ENCODE measurements at regions not wholly inside any gene's neighbourhood (a gene's known extent, or its start where the extent isn't known, plus 50 kb on each side); places are given as distances from the start of the nearest gene placed in this dataset.
"Not testable (repeated sequence)": the region's sequence is repeated elsewhere in the genome, so short reads cannot be mapped to it uniquely, and the experiment has no call there.

DNA sequence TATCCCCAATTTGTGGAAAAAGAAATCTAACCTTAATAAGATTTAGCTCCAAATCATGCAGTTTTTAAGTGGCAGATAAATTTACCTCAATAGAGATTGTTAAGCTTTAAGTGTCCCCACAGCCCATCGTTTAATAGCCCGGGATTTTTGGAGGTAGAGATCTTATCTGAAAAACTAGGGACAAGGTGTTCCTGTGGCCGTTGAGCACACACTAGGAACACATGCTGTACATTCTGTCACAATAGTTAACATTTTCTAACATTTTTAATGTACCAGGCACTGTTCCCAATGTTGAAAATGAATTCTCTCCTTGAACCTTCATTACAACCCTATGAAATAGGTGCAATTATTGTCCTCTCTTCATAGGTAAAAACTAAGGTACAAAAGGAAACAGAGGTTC lies 85.7 kb upstream of the PLD5 start:
- no peak for DNase-seq

DNA sequence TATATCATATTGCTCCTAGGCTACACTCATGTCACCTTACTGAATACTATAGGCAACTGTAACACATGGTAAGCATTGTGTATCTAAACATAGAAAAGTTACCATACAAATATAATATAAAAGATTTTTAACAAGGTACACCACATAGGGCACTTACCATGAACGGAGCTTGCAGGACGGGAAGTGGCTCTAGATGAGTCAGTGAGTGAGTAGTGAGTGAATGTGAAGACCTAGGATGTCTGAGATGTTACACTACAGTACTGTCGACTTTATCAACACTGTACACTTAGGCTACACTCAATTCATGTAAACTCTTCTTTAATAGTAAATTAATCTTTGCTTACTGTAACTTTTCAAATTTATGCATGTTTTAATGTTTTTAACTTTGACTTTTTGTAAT lies 81.0 kb upstream of the PLD5 start:
- no peak for DNase-seq

DNA sequence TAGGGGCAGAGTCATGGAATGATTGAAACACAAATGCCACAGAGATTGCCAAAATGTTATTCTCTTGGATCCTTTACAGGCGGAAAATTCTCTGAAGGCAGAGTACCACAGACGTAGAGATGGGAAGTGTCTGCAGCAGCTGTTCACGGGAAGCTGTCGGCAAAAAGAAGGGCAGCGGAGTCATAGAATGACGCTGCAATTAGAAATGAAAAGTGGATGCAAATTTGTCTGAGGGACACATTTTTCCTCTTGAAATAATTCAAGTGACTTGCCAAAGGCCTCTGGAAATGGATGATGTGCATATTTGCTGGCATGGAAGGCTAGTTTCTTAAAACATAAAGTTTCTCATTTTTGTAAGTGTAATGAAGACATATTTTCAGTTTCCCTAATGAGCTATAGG lies 77.5 kb upstream of the PLD5 start:
- no peak for DNase-seq

DNA sequence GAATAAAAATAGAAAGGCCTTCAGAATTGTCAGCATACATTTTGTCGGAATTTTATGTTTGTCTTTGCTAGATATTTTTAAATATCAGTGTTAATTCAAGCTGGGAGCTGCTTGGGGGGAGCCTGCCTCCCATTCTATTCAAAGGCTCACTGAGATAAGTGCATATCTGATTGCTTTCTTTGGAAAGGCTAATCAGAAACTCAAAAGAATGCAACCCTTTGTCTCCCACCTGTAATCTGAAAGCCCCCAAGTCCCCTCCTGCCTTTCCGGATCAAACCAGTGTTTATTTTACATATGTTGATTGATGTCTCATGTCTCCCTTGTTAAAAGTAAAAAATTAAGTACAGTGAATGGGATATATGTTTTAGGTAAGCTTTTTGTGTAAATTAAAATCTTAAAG lies 69.3 kb upstream of the PLD5 start:
- not testable (repeated sequence) for DNase-seq

DNA sequence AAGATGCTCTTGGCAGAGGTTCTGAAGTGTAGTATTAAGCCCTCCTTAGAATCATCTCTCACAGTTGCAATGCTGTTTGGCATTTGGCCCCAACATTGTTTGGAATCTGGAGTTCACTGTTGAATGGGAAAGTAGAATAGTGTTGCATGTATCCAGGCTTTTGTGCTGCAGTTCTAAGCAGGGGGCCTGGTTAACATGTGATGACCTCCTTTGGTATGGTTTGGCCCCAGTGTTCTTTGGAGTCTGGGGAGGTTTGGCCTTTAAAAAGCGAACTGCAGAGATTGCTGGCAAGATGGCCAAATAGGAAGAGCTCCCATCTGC lies 61.8 kb upstream of the PLD5 start:
- no peak for DNase-seq

DNA sequence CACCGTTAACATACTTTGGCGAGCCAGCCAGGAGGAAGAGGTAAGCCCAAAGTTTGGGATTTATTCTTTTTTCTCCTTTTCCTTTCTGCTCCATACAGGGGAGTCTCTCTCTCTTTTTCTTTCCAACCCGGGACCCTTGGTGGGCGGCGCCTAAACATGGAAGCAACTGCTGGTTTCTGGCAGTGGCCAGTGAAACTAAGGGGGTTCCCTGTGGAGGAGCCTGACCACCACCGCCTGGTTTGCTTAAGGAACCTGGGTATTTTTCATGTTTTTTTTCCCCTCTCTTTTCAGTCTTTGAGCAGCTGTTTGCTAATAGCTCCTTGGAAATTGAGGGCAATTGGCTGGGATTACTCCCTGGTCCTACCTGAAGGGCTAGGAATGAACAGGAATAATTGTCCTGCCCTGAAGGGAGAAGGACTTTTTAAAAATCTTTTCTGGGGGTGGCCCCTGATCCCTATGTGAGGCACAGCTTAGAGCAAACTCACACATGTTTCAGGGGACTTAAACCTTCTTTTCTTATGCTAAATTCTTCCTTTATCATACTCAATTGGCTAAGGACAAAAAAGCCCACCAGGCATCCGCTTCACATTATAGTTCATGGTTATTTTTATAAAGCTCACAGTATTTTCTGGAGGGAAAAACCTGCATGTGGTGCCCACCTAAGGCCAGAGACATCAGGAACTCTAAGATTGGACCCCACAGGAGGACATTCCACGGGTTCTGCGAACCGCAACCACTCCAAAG lies 61.3 kb upstream of the PLD5 start:
- no peak for DNase-seq

DNA sequence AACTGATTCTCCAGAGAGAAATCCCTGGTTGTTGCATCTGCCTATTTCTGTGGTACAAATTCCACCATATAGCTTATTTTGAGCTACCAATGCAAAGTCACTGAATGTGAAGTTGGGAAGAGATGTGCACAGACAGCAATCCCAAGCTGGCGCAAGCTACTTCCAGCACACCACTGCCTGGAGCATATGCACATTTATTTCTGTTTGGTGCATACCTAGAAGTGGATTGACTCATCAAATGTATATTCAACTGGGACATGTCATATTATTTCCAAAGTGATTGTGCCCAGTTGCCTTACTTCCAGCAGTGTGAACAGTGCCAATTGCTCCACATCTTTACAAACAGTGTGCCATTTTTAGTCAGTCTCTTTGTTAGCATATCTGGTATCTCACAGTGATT lies 58.2 kb upstream of the PLD5 start:
- DNase-seq = no peak

DNA sequence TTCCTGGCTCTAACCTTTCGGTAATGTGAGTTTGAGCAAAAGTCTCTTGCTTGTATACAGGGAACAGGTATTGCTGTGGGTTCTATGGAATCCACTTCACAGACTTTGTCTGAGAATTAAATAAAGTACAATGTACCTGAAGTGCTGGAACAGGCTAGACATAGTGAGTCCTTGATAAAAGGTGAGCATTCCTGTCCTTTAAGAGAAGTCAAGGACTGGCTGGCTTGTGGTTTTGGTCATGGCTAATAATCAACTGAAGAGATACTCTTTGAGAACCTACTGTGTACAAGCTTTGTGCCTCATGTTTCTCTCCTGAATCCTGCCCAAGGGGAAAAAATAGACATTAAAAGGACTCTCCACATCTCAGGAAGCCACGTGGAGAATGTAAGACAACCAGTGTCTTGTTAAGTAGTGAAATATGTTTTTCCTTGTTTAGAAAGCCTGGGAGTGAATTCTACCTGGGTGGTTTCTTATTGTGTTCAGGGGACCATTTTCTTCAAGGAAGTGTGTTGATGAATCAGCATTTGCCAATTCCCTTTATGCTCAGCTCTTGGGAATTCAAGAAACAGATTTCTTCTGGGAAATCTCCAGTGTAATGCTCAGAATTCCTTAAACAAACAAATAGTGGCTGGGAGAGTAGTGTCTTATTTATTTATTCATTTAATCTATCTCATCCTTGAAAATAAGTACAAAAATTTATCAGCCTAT lies 55.2 kb upstream of the PLD5 start:
- DNase-seq = no peak
